Neural cell (in vitro differentiated cells): ENCODE measurements at regions not wholly inside any gene's neighbourhood (a gene's known extent, or its start where the extent isn't known, plus 50 kb on each side); places are given as distances from the start of the nearest gene placed in this dataset.

ENCODE experiments used
- H2AFZ ChIP-seq: fragments of 200-600, 300-800 bp; sonication (generic), shearing (Covaris generic); 2 replicates; pipeline ENCODE4 v1.6.0; 2014; ENCODE audit warnings: low read depth, mild to moderate bottlenecking, antibody characterized with exemption, low read length, moderate library complexity
- H3F3A ChIP-seq: fragments of 200-600 bp; shearing (Covaris generic); 2 replicates; pipeline ENCODE4 v1.6.1; 2016; ENCODE audit warnings: mild to moderate bottlenecking, moderate library complexity, mixed read lengths, antibody characterized with exemption, low read length; ENCODE audit not compliant: insufficient read depth, poor library complexity, severe bottlenecking
- H3K27ac ChIP-seq: fragments of 200-600, 300-800 bp; sonication (generic), shearing (Covaris generic); 2 replicates; pipeline ENCODE4 v1.5.1; 2014; ENCODE audit warnings: mild to moderate bottlenecking, low read length, moderate library complexity
- H3K27me3 ChIP-seq: fragments of 300-800, 200-600 bp; sonication (generic), shearing (Covaris generic); 2 replicates; pipeline ENCODE4 v1.6.0; 2014; ENCODE audit warnings: mild to moderate bottlenecking, low read depth, low read length, moderate library complexity; ENCODE audit not compliant: insufficient read depth
- H3K36me3 ChIP-seq: fragments of 300-800, 200-600 bp; sonication (generic), shearing (Covaris generic); 2 replicates; pipeline ENCODE4 v1.5.1; 2014; ENCODE audit warnings: mild to moderate bottlenecking, antibody characterized with exemption, low read length, moderate library complexity; ENCODE audit not compliant: insufficient read depth
- H3K4me2 ChIP-seq: fragments of 300-800, 200-600 bp; sonication (generic), shearing (Covaris generic); 2 replicates; pipeline ENCODE4 v1.6.0; 2014; ENCODE audit warnings: mild to moderate bottlenecking, low read length
- H3K4me3 ChIP-seq: fragments of 300-800, 200-600 bp; sonication (generic), shearing (Covaris generic); 2 replicates; pipeline ENCODE4 v1.5.1; 2014; ENCODE audit warnings: mild to moderate bottlenecking, low read length, moderate library complexity
- H3K79me2 ChIP-seq: fragments of 200-600 bp; shearing (Covaris generic); replicated peaks from 2 replicates; pipeline ENCODE4 v1.6.0; 2014; ENCODE audit warnings: mild to moderate bottlenecking, low read length, moderate library complexity; ENCODE audit not compliant: insufficient read depth
- H3K9ac ChIP-seq: fragments of 300-800, 200-600 bp; sonication (generic), shearing (Covaris generic); 2 replicates; pipeline ENCODE4 v1.6.1; 2016; ENCODE audit warnings: mild to moderate bottlenecking, low read length, mixed read lengths
- H3K9me2 ChIP-seq: fragments of 200-600 bp; shearing (Covaris generic); 2 replicates; pipeline ENCODE4 v1.6.1; 2016; ENCODE audit warnings: mild to moderate bottlenecking, low read length, mixed read lengths; ENCODE audit not compliant: insufficient read depth
- H3K9me3 ChIP-seq: fragments of 200-600, 300-800 bp; sonication (generic), shearing (Covaris generic); 2 replicates; pipeline ENCODE4 v1.6.1; 2016; ENCODE audit warnings: mild to moderate bottlenecking, mixed run types, low read length, moderate library complexity, mixed read lengths
- H4K20me1 ChIP-seq: fragments of 200-600 bp; shearing (Covaris generic); 2 replicates; pipeline ENCODE4 v1.6.1; 2016; ENCODE audit warnings: mild to moderate bottlenecking, mixed run types; ENCODE audit not compliant: insufficient read depth
- CTCF ChIP-seq: fragments of 450-650 bp; IDR thresholded peaks from 2 replicates; pipeline ENCODE4 v1.5.1; 2014; ENCODE audit warnings: antibody characterized with exemption, mild to moderate bottlenecking, moderate library complexity; ENCODE audit not compliant: poor library complexity, severe bottlenecking
- EP300 ChIP-seq: fragments of 450-650 bp; conservative IDR thresholded peaks from 2 replicates; pipeline ENCODE4 v1.6.1; 2014; ENCODE audit warnings: antibody characterized with exemption, mild to moderate bottlenecking, moderate library complexity; ENCODE audit not compliant: poor library complexity, severe bottlenecking
- EZH2 ChIP-seq: fragments of 200-600, 300-800 bp; shearing (Covaris generic), sonication (generic); IDR thresholded peaks from 2 replicates; pipeline ENCODE4 v1.6.1; 2014; ENCODE audit warnings: antibody characterized with exemption, low read length, borderline replicate concordance, mild to moderate bottlenecking; ENCODE audit not compliant: insufficient read depth, poor library complexity, severe bottlenecking
- MXI1 ChIP-seq: fragments of 450-650 bp; conservative IDR thresholded peaks from 2 replicates; pipeline ENCODE4 v1.6.1; 2014; ENCODE audit warnings: antibody characterized with exemption, mild to moderate bottlenecking; ENCODE audit not compliant: poor library complexity, severe bottlenecking
- POLR2AphosphoS5 ChIP-seq: IDR thresholded peaks from 2 replicates; pipeline ENCODE4 v1.6.1; 2012
- RAD21 ChIP-seq: fragments of 450-650 bp; conservative IDR thresholded peaks from 2 replicates; pipeline ENCODE4 v1.6.1; 2014; ENCODE audit warnings: antibody characterized with exemption, mild to moderate bottlenecking, moderate library complexity
- SMC3 ChIP-seq: fragments of 450-650 bp; conservative IDR thresholded peaks from 2 replicates; pipeline ENCODE4 v1.6.1; 2014; ENCODE audit warnings: antibody characterized with exemption, mild to moderate bottlenecking, moderate library complexity; ENCODE audit not compliant: poor library complexity
- TAF1 ChIP-seq: IDR thresholded peaks from 2 replicates; pipeline ENCODE4 v1.6.1; 2012; ENCODE audit warnings: low read depth
- TF ChIP-seq, protein P1 (sequence below): IDR thresholded peaks from 2 replicates; pipeline ENCODE4 v1.6.1; 2012; ENCODE audit warnings: borderline replicate concordance

DNA sequence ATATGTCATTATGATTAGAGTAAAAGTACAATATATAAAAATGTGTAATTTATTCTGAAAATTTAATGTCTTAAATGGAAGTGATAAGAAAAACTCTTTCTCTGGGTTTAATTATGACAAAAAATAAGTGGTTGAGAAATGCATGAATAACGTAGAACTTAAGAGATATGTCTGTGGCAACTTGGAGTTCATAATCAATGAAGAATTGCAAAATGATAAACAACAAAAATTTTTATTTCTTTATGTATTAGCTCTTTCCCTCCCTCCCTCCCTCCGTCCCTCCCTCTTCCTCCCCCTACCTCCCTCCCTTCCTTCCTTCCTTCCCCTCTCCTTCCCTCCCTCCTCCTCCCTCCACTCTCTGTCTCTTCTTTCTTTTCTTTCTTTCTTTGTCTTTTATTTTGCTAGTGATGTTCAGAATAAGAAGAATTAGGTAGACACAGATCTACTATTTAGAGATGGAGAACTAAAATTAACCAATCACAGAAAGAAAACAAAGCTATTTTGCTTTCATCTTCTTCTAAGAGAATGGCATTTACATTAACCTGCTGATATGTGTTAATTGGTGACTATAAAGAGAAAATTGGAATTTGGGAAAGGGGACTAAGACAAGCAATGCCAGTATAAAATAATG lies 96.3 kb upstream of the PDC start:
- no peaks in the 10 kb centered on the region for H4K20me1 ChIP-seq

DNA sequence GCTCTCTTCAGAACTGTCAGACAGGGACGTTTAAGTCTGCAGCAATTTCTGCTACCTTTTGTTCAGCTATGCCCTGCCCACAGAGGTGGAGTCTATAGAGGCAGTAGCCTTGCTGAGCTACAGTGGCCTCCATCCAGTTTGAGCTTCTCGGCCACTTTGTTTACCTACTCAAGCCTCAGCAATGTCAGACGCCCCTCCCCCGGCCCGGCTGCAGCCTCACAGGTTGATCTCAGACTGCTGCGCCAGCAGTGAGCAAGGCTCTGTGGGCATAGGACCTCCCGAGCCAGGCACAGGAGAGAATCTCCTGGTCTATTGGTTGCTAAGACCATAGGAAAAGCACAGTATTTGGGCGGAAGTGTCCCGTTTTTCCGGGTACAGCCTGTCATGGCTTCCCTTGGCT lies 89.9 kb upstream of the PDC start:
- no peaks in the 10 kb centered on the region for H3K27me3 ChIP-seq
- no peaks in the 10 kb centered on the region for H3K9me3 ChIP-seq
- no peak overlapping the region for H3K4me3 ChIP-seq
- no peaks in the 10 kb centered on the region for H4K20me1 ChIP-seq
- no peaks in the 10 kb centered on the region for H3K79me2 ChIP-seq
- TF ChIP-seq MXI1 (no peak), EZH2 (no peak)
- no peaks in the 10 kb centered on the region for H3F3A ChIP-seq
- H3K4me2 ChIP-seq: no peak overlapping the region
- H3K27ac ChIP-seq: no peak overlapping the region
- no peaks in the 10 kb centered on the region for H3K36me3 ChIP-seq
- no peaks in the 10 kb centered on the region for H3K9me2 ChIP-seq
- no peak overlapping the region for H2AFZ ChIP-seq
- no peak overlapping the region for H3K9ac ChIP-seq

More for the DNA sequence above, 96.3 kb upstream of the PDC start:
- TF ChIP-seq MXI1 (no peak), TAF1 (no peak), CTCF (no peak), EZH2 (no peak), POLR2AphosphoS5 (no peak), RAD21 (no peak), SMC3 (no peak), EP300 (no peak)
- TF ChIP-seq, protein P1, sequence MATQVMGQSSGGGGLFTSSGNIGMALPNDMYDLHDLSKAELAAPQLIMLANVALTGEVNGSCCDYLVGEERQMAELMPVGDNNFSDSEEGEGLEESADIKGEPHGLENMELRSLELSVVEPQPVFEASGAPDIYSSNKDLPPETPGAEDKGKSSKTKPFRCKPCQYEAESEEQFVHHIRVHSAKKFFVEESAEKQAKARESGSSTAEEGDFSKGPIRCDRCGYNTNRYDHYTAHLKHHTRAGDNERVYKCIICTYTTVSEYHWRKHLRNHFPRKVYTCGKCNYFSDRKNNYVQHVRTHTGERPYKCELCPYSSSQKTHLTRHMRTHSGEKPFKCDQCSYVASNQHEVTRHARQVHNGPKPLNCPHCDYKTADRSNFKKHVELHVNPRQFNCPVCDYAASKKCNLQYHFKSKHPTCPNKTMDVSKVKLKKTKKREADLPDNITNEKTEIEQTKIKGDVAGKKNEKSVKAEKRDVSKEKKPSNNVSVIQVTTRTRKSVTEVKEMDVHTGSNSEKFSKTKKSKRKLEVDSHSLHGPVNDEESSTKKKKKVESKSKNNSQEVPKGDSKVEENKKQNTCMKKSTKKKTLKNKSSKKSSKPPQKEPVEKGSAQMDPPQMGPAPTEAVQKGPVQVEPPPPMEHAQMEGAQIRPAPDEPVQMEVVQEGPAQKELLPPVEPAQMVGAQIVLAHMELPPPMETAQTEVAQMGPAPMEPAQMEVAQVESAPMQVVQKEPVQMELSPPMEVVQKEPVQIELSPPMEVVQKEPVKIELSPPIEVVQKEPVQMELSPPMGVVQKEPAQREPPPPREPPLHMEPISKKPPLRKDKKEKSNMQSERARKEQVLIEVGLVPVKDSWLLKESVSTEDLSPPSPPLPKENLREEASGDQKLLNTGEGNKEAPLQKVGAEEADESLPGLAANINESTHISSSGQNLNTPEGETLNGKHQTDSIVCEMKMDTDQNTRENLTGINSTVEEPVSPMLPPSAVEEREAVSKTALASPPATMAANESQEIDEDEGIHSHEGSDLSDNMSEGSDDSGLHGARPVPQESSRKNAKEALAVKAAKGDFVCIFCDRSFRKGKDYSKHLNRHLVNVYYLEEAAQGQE: no peak
- no peak overlapping the region for H3K27ac ChIP-seq
- H3K79me2 ChIP-seq: no peaks in the 10 kb centered on the region
- no peak overlapping the region for H3K4me2 ChIP-seq
- H3K9ac ChIP-seq: no peak overlapping the region
- H3K9me2 ChIP-seq: no peaks in the 10 kb centered on the region
- H3K27me3 ChIP-seq: no peaks in the 10 kb centered on the region
- H3F3A ChIP-seq: no peaks in the 10 kb centered on the region
- H3K36me3 ChIP-seq: no peaks in the 10 kb centered on the region
- H2AFZ ChIP-seq: no peak overlapping the region
- H3K4me3 ChIP-seq: no peak overlapping the region
- no peaks in the 10 kb centered on the region for H3K9me3 ChIP-seq

DNA sequence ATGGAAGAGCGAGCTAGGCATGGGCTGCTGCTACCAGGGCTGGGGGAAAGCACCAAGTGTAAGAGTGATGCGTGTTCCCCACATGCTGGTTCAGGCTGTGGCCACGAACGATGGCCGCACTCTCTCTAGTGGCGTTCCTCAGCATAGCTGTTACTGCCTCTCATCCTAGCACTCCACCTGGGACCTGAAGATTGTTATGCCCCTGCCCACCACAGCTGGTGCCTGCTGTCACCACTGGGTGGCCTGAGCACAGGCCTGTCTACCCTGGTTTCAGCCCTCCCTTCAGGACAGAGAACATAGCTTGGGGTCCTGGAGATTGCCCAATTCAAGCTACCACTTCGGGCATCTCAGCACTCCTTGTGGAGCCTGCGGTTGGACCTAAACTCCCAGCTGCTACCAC lies 80.1 kb upstream of the PDC start:
- no peak for TF ChIP-seq TAF1
- no peak for TF ChIP-seq MXI1
- TF ChIP-seq CTCF: no peak
- no peak for TF ChIP-seq EP300
- no peak for TF ChIP-seq RAD21
- no peak for TF ChIP-seq SMC3
- no peak for TF ChIP-seq POLR2AphosphoS5
- TF ChIP-seq, protein P1: no peak
- no peak for TF ChIP-seq EZH2
- Histone ChIP-seq H4K20me1 (no peaks in the 10 kb centered on the region), H3K79me2 (no peaks in the 10 kb centered on the region), H3K4me2 (no peak overlapping the region), H3K9ac (no peak overlapping the region), H3K9me3 (peaks cover 5% of the 10 kb centered on the region), H3F3A (no peaks in the 10 kb centered on the region), H3K9me2 (no peaks in the 10 kb centered on the region), H3K4me3 (no peak overlapping the region), H3K27me3 (no peaks in the 10 kb centered on the region), H3K36me3 (no peaks in the 10 kb centered on the region), H3K27ac (no peak overlapping the region), H2AFZ (no peak overlapping the region)
